Astrocyte of the cerebellum (primary cell): ENCODE measurements at regions not wholly inside any gene's neighbourhood (a gene's known extent, or its start where the extent isn't known, plus 50 kb on each side); places are given as distances from the start of the nearest gene placed in this dataset.

ENCODE experiments used
- DNase-seq: peaks from one replicate; pipeline ENCODE4 v3.0.0-alpha.2; 2011; ENCODE audit warnings: low read depth
- H3K4me3 ChIP-seq: 2 replicates; pipeline ENCODE4 v1.5.1; 2011; ENCODE audit warnings: mild to moderate bottlenecking, low read depth, low read length, moderate library complexity
- CTCF ChIP-seq: IDR thresholded peaks from 2 replicates; pipeline ENCODE4 v1.5.1; 2012; ENCODE audit warnings: low read length, low read depth, moderate library complexity, mild to moderate bottlenecking; ENCODE audit errors: missing control alignments
- in situ Hi-C: cut with HindIII; loops from 2 replicates; pipeline ENCODE4 v1.10.0; 2017; ENCODE audit warnings: low sequenced_read_pairs

- H3K4me3 ChIP-seq, result no peak overlapping the region
- no peak for DNase-seq
- in situ Hi-C loops, result no loop called here
- TF ChIP-seq CTCF, result no peak
Measured at GRCh38 chr15:97215629-97216028, 744.9 kb upstream of the ARRDC4 start.

GRCh38 chr15:97224191-97224641 lies 736.3 kb upstream of the ARRDC4 start:
- H3K4me3 ChIP-seq, result no peak overlapping the region
- TF ChIP-seq CTCF, result no peak
- DNase-seq, result no peak
- in situ Hi-C loops, result no loop called here

GRCh38 chr15:97234851-97235610 lies 725.5 kb upstream of the ARRDC4 start:
- TF ChIP-seq CTCF, result peak; percentile 91
- in situ Hi-C loops, result loop anchor here (25.0 kb wide), 1 partner anchor 898 kb away; the partner anchor contains the start of gene NR2F2
- peak; percentile 43 for DNase-seq
- no peak overlapping the region for H3K4me3 ChIP-seq

- DNase-seq, result no peak
- in situ Hi-C loops, result loop anchor here (25.0 kb wide), 1 partner anchor 898 kb away; the partner anchor contains the start of gene NR2F2
- no peak overlapping the region for H3K4me3 ChIP-seq
- no peak for TF ChIP-seq CTCF
Measured at GRCh38 chr15:97235611-97235985, 724.9 kb upstream of the ARRDC4 start.

GRCh38 chr15:97236140-97236539 lies 724.4 kb upstream of the ARRDC4 start:
- no peak for DNase-seq
- TF ChIP-seq CTCF, result no peak
- no peak overlapping the region for H3K4me3 ChIP-seq
- in situ Hi-C loops, result loop anchor here (25.0 kb wide), 1 partner anchor 899 kb away; the partner anchor contains the start of gene NR2F2

GRCh38 chr15:97237160-97237559 lies 723.3 kb upstream of the ARRDC4 start:
- TF ChIP-seq CTCF, result no peak
- no peak overlapping the region for H3K4me3 ChIP-seq
- no peak for DNase-seq
- in situ Hi-C loops, result loop anchor here (25.0 kb wide), 1 partner anchor 900 kb away; the partner anchor contains the start of gene NR2F2
